ENCODE measurements at regions not wholly inside any gene's neighbourhood (a gene's known extent, or its start where the extent isn't known, plus 50 kb on each side); places are given as distances from the start of the nearest gene placed in this dataset.

GRCh38 chr3:24607281-24607680 is 112.6 kb upstream of the THRB start:
- no peaks in the 10 kb centered on the region for H3K4me1 ChIP-seq (ENCODE audit: control insufficient read depth, insufficient read depth, low read length)
- no peaks in the 10 kb centered on the region for H3K27me3 ChIP-seq (ENCODE audit: control insufficient read depth, insufficient read depth, low read length)
- no peak overlapping the region for H3K4me3 ChIP-seq (ENCODE audit: low read depth in 2 of 2, low read length in 2 of 2)
- H3K9me3 ChIP-seq (ENCODE audit: control insufficient read depth, insufficient read depth, low read depth, low read length) = no peaks in the 10 kb centered on the region
- TF ChIP-seq POLR2AphosphoS5 (IDR thresholded peaks at IDR 0.05; ENCODE audit: low read depth, low read length) = no peak
- POLR2A ChIA-PET = no interaction called here
- no peak for ATAC-seq
- no peaks in the 10 kb centered on the region for H3K36me3 ChIP-seq (ENCODE audit: control insufficient read depth, insufficient read depth, low read length)
- in situ Hi-C loops (cut with HindIII; ENCODE audit: low pct_unique_long_range_greater_than_20kb, low sequenced_read_pairs) (no loop called here), intact Hi-C loops (cut with micrococcal nuclease; ENCODE audit: unreplicated experiment) (no loop called here)
- no TSS peak for BruUV-seq (replicated peaks)
- no peak overlapping the region for H3K27ac ChIP-seq (ENCODE audit: low read length)
- CTCF ChIA-PET = no interaction called here
- DNase-seq (ENCODE audit: low read depth, low spot score) = no peak

DNA sequence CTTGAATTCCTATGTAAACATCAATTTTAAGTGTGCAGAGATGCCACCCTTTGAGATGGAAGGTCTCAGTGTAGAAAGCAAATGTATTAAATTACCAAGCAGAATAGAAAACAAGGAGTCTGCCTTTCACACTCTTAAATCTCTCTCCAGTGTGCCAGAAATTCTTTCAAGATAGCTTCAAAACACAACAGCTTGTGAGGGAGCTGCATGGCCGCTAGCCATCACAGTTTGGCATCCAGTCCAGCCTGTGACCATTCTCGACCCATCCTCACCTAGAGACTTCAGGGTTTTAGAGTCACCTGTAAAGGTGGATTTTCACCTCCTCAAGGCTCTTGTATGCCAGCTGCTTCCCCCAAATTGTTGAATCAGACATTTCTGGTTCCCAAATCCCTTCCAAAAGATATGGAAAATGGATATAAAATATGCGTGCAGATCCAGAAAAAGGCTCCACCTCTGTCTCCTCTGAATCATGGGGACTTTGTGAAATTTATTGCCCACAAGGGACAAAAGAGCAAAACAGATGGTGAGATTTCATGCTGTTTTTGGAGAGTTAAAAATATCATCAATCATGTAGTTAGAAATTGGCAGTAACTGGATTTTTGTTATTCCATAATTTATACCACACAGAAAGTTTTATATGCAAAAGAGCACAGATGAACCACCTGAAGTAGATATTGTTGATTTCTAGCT is 114.2 kb upstream of the THRB start:
- DNase-seq (ENCODE audit: low read depth, low spot score) (no peak), ATAC-seq (no peak)
- ChIA-PET POLR2A (no interaction called here), CTCF (interaction anchor here (0.6 kb wide), 1 partner anchor 88 kb away, joined by 7 read pairs; no protein-coding TSS in a partner anchor)
- H3K4me1 ChIP-seq (ENCODE audit: control insufficient read depth, insufficient read depth, low read length) = no peaks in the 10 kb centered on the region
- no peaks in the 10 kb centered on the region for H3K36me3 ChIP-seq (ENCODE audit: control insufficient read depth, insufficient read depth, low read length)
- BruUV-seq (replicated peaks) = no TSS peak
- TF ChIP-seq, protein P1, sequence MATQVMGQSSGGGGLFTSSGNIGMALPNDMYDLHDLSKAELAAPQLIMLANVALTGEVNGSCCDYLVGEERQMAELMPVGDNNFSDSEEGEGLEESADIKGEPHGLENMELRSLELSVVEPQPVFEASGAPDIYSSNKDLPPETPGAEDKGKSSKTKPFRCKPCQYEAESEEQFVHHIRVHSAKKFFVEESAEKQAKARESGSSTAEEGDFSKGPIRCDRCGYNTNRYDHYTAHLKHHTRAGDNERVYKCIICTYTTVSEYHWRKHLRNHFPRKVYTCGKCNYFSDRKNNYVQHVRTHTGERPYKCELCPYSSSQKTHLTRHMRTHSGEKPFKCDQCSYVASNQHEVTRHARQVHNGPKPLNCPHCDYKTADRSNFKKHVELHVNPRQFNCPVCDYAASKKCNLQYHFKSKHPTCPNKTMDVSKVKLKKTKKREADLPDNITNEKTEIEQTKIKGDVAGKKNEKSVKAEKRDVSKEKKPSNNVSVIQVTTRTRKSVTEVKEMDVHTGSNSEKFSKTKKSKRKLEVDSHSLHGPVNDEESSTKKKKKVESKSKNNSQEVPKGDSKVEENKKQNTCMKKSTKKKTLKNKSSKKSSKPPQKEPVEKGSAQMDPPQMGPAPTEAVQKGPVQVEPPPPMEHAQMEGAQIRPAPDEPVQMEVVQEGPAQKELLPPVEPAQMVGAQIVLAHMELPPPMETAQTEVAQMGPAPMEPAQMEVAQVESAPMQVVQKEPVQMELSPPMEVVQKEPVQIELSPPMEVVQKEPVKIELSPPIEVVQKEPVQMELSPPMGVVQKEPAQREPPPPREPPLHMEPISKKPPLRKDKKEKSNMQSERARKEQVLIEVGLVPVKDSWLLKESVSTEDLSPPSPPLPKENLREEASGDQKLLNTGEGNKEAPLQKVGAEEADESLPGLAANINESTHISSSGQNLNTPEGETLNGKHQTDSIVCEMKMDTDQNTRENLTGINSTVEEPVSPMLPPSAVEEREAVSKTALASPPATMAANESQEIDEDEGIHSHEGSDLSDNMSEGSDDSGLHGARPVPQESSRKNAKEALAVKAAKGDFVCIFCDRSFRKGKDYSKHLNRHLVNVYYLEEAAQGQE (IDR thresholded peaks at IDR 0.05; ENCODE audit: insufficient read depth in 1 of 2, low read depth in 2 of 2, low read length in 1 of 2) = no peak
- TF ChIP-seq SIN3A (IDR thresholded peaks at IDR 0.05; ENCODE audit: borderline replicate concordance, insufficient read depth, low read depth, low read length) = no peak
- TF ChIP-seq, protein P2, sequence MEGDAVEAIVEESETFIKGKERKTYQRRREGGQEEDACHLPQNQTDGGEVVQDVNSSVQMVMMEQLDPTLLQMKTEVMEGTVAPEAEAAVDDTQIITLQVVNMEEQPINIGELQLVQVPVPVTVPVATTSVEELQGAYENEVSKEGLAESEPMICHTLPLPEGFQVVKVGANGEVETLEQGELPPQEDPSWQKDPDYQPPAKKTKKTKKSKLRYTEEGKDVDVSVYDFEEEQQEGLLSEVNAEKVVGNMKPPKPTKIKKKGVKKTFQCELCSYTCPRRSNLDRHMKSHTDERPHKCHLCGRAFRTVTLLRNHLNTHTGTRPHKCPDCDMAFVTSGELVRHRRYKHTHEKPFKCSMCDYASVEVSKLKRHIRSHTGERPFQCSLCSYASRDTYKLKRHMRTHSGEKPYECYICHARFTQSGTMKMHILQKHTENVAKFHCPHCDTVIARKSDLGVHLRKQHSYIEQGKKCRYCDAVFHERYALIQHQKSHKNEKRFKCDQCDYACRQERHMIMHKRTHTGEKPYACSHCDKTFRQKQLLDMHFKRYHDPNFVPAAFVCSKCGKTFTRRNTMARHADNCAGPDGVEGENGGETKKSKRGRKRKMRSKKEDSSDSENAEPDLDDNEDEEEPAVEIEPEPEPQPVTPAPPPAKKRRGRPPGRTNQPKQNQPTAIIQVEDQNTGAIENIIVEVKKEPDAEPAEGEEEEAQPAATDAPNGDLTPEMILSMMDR (IDR thresholded peaks at IDR 0.05) = no peak
- TF ChIP-seq POLR2AphosphoS5 (IDR thresholded peaks at IDR 0.05; ENCODE audit: low read depth, low read length) = no peak
- TF ChIP-seq TCF7L2 (IDR thresholded peaks at IDR 0.05; ENCODE audit: low read depth, low read length) = no peak
- intact Hi-C loops (cut with micrococcal nuclease; ENCODE audit: unreplicated experiment) = no loop called here
- in situ Hi-C loops (cut with HindIII; ENCODE audit: low pct_unique_long_range_greater_than_20kb, low sequenced_read_pairs) = no loop called here
- no peaks in the 10 kb centered on the region for H3K27me3 ChIP-seq (ENCODE audit: control insufficient read depth, insufficient read depth, low read length)
- H3K27ac ChIP-seq (ENCODE audit: low read length) = no peak overlapping the region
- H3K4me3 ChIP-seq (ENCODE audit: low read depth in 2 of 2, low read length in 2 of 2) = no peak overlapping the region
- H3K9me3 ChIP-seq (ENCODE audit: control insufficient read depth, insufficient read depth, low read depth, low read length) = no peaks in the 10 kb centered on the region

GRCh38 chr3:24614359-24614758 is 119.7 kb upstream of the THRB start:
- Histone ChIP-seq H3K9me3 (ENCODE audit: control insufficient read depth, insufficient read depth, low read depth, low read length) (no peaks in the 10 kb centered on the region), H3K36me3 (ENCODE audit: control insufficient read depth, insufficient read depth, low read length) (no peaks in the 10 kb centered on the region), H3K27ac (ENCODE audit: low read length) (no peak overlapping the region), H3K4me1 (ENCODE audit: control insufficient read depth, insufficient read depth, low read length) (no peaks in the 10 kb centered on the region), H3K4me3 (ENCODE audit: low read depth in 2 of 2, low read length in 2 of 2) (no peak overlapping the region), H3K27me3 (ENCODE audit: control insufficient read depth, insufficient read depth, low read length) (peaks cover 2% of the 10 kb centered on the region; the same call in 1 of the 2 replicates)
- in situ Hi-C loops (cut with HindIII; ENCODE audit: low pct_unique_long_range_greater_than_20kb, low sequenced_read_pairs) = no loop called here
- ATAC-seq (no peak), DNase-seq (ENCODE audit: low read depth, low spot score) (no peak)
- BruUV-seq (replicated peaks) = no TSS peak
- POLR2A ChIA-PET = no interaction called here
- CTCF ChIA-PET = no interaction called here
- TF ChIP-seq SIN3A (IDR thresholded peaks at IDR 0.05; ENCODE audit: borderline replicate concordance, insufficient read depth, low read depth, low read length) (no peak), TCF7L2 (IDR thresholded peaks at IDR 0.05; ENCODE audit: low read depth, low read length) (no peak), POLR2AphosphoS5 (IDR thresholded peaks at IDR 0.05; ENCODE audit: low read depth, low read length) (no peak)
- TF ChIP-seq, protein P1 (IDR thresholded peaks at IDR 0.05; ENCODE audit: insufficient read depth in 1 of 2, low read depth in 2 of 2, low read length in 1 of 2) = no peak
- TF ChIP-seq, protein P2 (IDR thresholded peaks at IDR 0.05) = no peak
- intact Hi-C loops (cut with micrococcal nuclease; ENCODE audit: unreplicated experiment) = no loop called here
